HCT116 (cell line): ENCODE measurements at regions not wholly inside any gene's neighbourhood (a gene's known extent, or its start where the extent isn't known, plus 50 kb on each side); places are given as distances from the start of the nearest gene placed in this dataset.

Experiments used
- ATAC-seq: fragments of 200-7000 bp; cut with Tn5 transposase; 2 replicates; pipeline ENCODE4 v1.9.1; 2020; ENCODE audit warnings: mild to moderate bottlenecking, moderate library complexity
- BruUV-seq: library from RNA; stranded (reverse); fragments of 400-500 nt; replicated peaks from 2 replicates; lab custom pipeline; 2021; lab: Mats Ljungman, UMichigan
- CTCF ChIA-PET: fragments of 300-600 bp; sonication (Branson Sonifier 250); formaldehyde crosslinking; loops from one replicate; lab custom pipeline; 2021; ENCODE audit warnings: antibody characterized with exemption; lab: Charles Lee
- POLR2A ChIA-PET: fragments of 300-600, 350-600 bp; sonication (Branson Sonifier 250); formaldehyde crosslinking; loops from one replicate; lab custom pipeline; 2021; ENCODE audit warnings: antibody characterized with exemption; lab: Charles Lee
- RAD21 ChIA-PET, 2 experiments: fragments of 300-600 bp; sonication (Branson Sonifier 250); formaldehyde crosslinking; loops; one replicate each; lab custom pipeline; 2023; ENCODE audit warnings: low total read pairs in 2 of 2; ENCODE audit not compliant: uncharacterized antibody in 2 of 2, unreplicated experiment in 2 of 2, low non-redundant PET in 1 of 2; lab: Charles Lee
- DNase-seq: peaks from one replicate; pipeline ENCODE4 v3.0.0-alpha.2; 2010; ENCODE audit warnings: low read depth, low spot score
- H2AFZ ChIP-seq: fragments of 200-600 bp; shearing (Covaris generic), sonication (generic); 2 replicates; pipeline ENCODE4 v1.6.1; 2017; ENCODE audit warnings: low read depth, mixed run types, mixed read lengths, antibody characterized with exemption, low read length; ENCODE audit not compliant: poor library complexity, severe bottlenecking
- H3K27ac ChIP-seq: 2 replicates; pipeline ENCODE4 v1.5.1; 2012; ENCODE audit warnings: low read depth, low read length
- H3K27me3 ChIP-seq: fragments of 200-600 bp; sonication (generic); 2 replicates; pipeline ENCODE4 v1.6.1; 2016; ENCODE audit warnings: mixed run types, low read length, mixed read lengths; ENCODE audit not compliant: insufficient read depth
- H3K36me3 ChIP-seq, 2 experiments: fragments of 200-500 bp in 1 of 2; fragments of 200-600 bp in 1 of 2; sonication (Bioruptor generic) in 1 of 2; sonication (generic) in 1 of 2; 2 replicates each; pipeline versions ENCODE4 v1.5.1 to v1.6.1; 2014 to 2016; ENCODE audit warnings: low read length in 2 of 2, inconsistent platforms in 1 of 2, mixed read lengths in 1 of 2, mixed run types in 1 of 2; ENCODE audit not compliant: insufficient read depth in 2 of 2, control insufficient read depth in 1 of 2
- H3K4me1 ChIP-seq, 2 experiments: fragments of 200-600 bp in 1 of 2; sonication (generic) in 1 of 2; 2 replicates each; pipeline versions ENCODE4 v1.5.1 to v1.6.1; 2012 to 2017; ENCODE audit warnings: low read length in 2 of 2, inconsistent platforms in 1 of 2, mild to moderate bottlenecking in 1 of 2, mixed read lengths in 1 of 2, mixed run types in 1 of 2, moderate library complexity in 1 of 2; ENCODE audit not compliant: insufficient read depth in 2 of 2, control insufficient read depth in 1 of 2
- H3K4me2 ChIP-seq: fragments of 200-600 bp; sonication (generic); 2 replicates; pipeline ENCODE4 v1.6.1; 2017; ENCODE audit warnings: mixed run types, low read length, mixed read lengths
- H3K4me3 ChIP-seq, 2 experiments: fragments of 200-600 bp in 1 of 2; sonication (generic) in 1 of 2; replicated peaks in 1 of 2; 2 replicates each; pipeline ENCODE4 v1.5.1; 2011 to 2016; ENCODE audit warnings: low read length in 2 of 2, control low read depth in 1 of 2, low read depth in 1 of 2, mild to moderate bottlenecking in 1 of 2, mixed read lengths in 1 of 2, mixed run types in 1 of 2
- H3K79me2 ChIP-seq: fragments of 200-600 bp; sonication (generic); 2 replicates; pipeline ENCODE4 v1.6.1; 2017; ENCODE audit warnings: mild to moderate bottlenecking, mixed run types, low read length, moderate library complexity, mixed read lengths; ENCODE audit not compliant: insufficient read depth
- H3K9ac ChIP-seq: fragments of 200-600 bp; sonication (generic); 2 replicates; pipeline ENCODE4 v1.6.1; 2016; ENCODE audit warnings: low read length, mixed read lengths
- H3K9me2 ChIP-seq: fragments of 200-600 bp; sonication (generic), shearing (Covaris generic); 2 replicates; pipeline ENCODE4 v1.6.1; 2017; ENCODE audit warnings: mixed run types, mild to moderate bottlenecking, moderate library complexity; ENCODE audit not compliant: insufficient read depth
- H3K9me3 ChIP-seq, 2 experiments: fragments of 200-500 bp in 1 of 2; fragments of 200-600 bp in 1 of 2; sonication (Bioruptor generic) in 1 of 2; sonication (generic) in 1 of 2; 2 replicates each; pipeline ENCODE4 v1.6.1; 2014 to 2017; ENCODE audit warnings: low read length in 2 of 2, mixed read lengths in 2 of 2, inconsistent platforms in 1 of 2, low read depth in 1 of 2, mild to moderate bottlenecking in 1 of 2, mixed run types in 1 of 2, moderate library complexity in 1 of 2; ENCODE audit not compliant: control insufficient read depth in 1 of 2, insufficient read depth in 1 of 2
- H4K20me1 ChIP-seq: fragments of 200-600 bp; sonication (generic), shearing (Covaris generic); 2 replicates; pipeline ENCODE4 v1.6.1; 2017; ENCODE audit warnings: mixed run types, mild to moderate bottlenecking, moderate library complexity; ENCODE audit not compliant: insufficient read depth
- CBX3 ChIP-seq: IDR thresholded peaks from 2 replicates; pipeline ENCODE4 v1.6.1; 2012; ENCODE audit warnings: low read depth
- CTCF ChIP-seq, 3 experiments: fragments of 200-600 bp in 1 of 3; sonication (generic) in 1 of 3; IDR thresholded peaks in 2 of 3; conservative IDR thresholded peaks in 1 of 3; 2 replicates each; pipeline ENCODE4 v1.5.1; 2012 to 2017; ENCODE audit warnings: low read depth in 2 of 3, low read length in 2 of 3, antibody characterized with exemption in 1 of 3, borderline replicate concordance in 1 of 3, control low read depth in 1 of 3, mild to moderate bottlenecking in 1 of 3, mixed read lengths in 1 of 3, mixed run types in 1 of 3, moderate library complexity in 1 of 3; ENCODE audit not compliant: insufficient read depth in 1 of 3
- EGR1 ChIP-seq: IDR thresholded peaks from 2 replicates; pipeline ENCODE4 v1.6.1; 2012; ENCODE audit warnings: low read depth
- EZH2 ChIP-seq: fragments of 200-600 bp; sonication (generic); IDR thresholded peaks from 2 replicates; pipeline ENCODE4 v1.6.1; 2017; ENCODE audit warnings: antibody characterized with exemption, mixed run types
- MAX ChIP-seq: IDR thresholded peaks from 2 replicates; pipeline ENCODE4 v1.6.1; 2012
- POLR2A ChIP-seq: IDR thresholded peaks from 2 replicates; pipeline ENCODE4 v1.7.0; 2011; ENCODE audit warnings: borderline replicate concordance; ENCODE audit not compliant: insufficient read depth, insufficient read length; ENCODE audit errors: extremely low read depth
- POLR2AphosphoS5 ChIP-seq: IDR thresholded peaks from 2 replicates; pipeline ENCODE4 v1.6.1; 2011; ENCODE audit warnings: mild to moderate bottlenecking, low read depth, low read length, moderate library complexity
- RAD21 ChIP-seq: IDR thresholded peaks from 2 replicates; pipeline ENCODE4 v1.6.1; 2012; ENCODE audit warnings: low read depth, mild to moderate bottlenecking
- REST ChIP-seq: IDR thresholded peaks from 2 replicates; pipeline ENCODE4 v1.6.1; 2012; ENCODE audit warnings: low read depth
- SIN3A ChIP-seq: IDR thresholded peaks from 2 replicates; pipeline ENCODE4 v1.6.1; 2012; ENCODE audit warnings: low read depth
- SP1 ChIP-seq: IDR thresholded peaks from 2 replicates; pipeline ENCODE4 v1.6.1; 2012; ENCODE audit warnings: low read depth
- YY1 ChIP-seq: IDR thresholded peaks from 2 replicates; pipeline ENCODE4 v1.6.1; 2011; ENCODE audit warnings: low read length, low read depth, moderate library complexity, mild to moderate bottlenecking; ENCODE audit not compliant: insufficient replicate concordance; ENCODE audit errors: extremely low read depth
- ZBTB33 ChIP-seq: IDR thresholded peaks from 2 replicates; pipeline ENCODE4 v1.6.1; 2011; ENCODE audit warnings: mild to moderate bottlenecking, low read length, moderate library complexity; ENCODE audit not compliant: insufficient replicate concordance; ENCODE audit errors: extremely low read depth
- ZFX ChIP-seq: fragments of 450-650 bp; IDR thresholded peaks from 2 replicates; pipeline ENCODE4 v1.6.1; 2017
- intact Hi-C: fragments of 100-400 bp; cut with micrococcal nuclease; formaldehyde crosslinking; loops from 2 replicates; pipeline ENCODE4 v1.10.0; 2022

GRCh38 chrY:10987626-10988025 is 1459.9 kb downstream of the TSPY10 start:
- H3K27ac ChIP-seq: no peak overlapping the region
- ATAC-seq (no peak), DNase-seq (no peak)
- H2AFZ ChIP-seq: no peak overlapping the region
- H3K9ac ChIP-seq: no peak overlapping the region
- H4K20me1 ChIP-seq: no peaks in the 10 kb centered on the region
- RAD21 ChIA-PET: no interaction called here
- H3K9me3 ChIP-seq: peaks cover 0 to 5% of the 10 kb centered on the region in 2 experiments; a peak in 1 of 4 replicates
- POLR2A ChIA-PET: no interaction called here
- no TSS peak for BruUV-seq
- no peaks in the 10 kb centered on the region for H3K9me2 ChIP-seq
- CTCF ChIA-PET: no interaction called here
- H3K4me1 ChIP-seq: no peaks in the 10 kb centered on the region
- TF ChIP-seq EGR1: no peak
- no peak for TF ChIP-seq EZH2
- TF ChIP-seq YY1: no peak
- TF ChIP-seq MAX: no peak
- no peak for TF ChIP-seq CBX3
- TF ChIP-seq SIN3A: no peak
- TF ChIP-seq SP1: no peak
- TF ChIP-seq ZBTB33: no peak
- no peak for TF ChIP-seq POLR2AphosphoS5
- intact Hi-C loops: no loop called here
- no peak overlapping the region for H3K4me3 ChIP-seq
- no peaks in the 10 kb centered on the region for H3K36me3 ChIP-seq
- no peak overlapping the region for H3K4me2 ChIP-seq
- H3K27me3 ChIP-seq: no peaks in the 10 kb centered on the region
- no peaks in the 10 kb centered on the region for H3K79me2 ChIP-seq

GRCh38 chrY:10993955-10994354 is 1466.3 kb downstream of the TSPY10 start:
- CTCF ChIA-PET: no interaction called here
- TF ChIP-seq POLR2A (no peak), POLR2AphosphoS5 (no peak), ZFX (no peak), RAD21 (no peak), CTCF (IDR thresholded peaks at IDR 0.05 in 2 of 3, conservative IDR thresholded peaks at IDR 0.05 in 1 of 3; ENCODE audit: borderline replicate concordance in 1 of 3, insufficient read depth in 1 of 3, low read depth in 2 of 3, low read length in 2 of 3) (no peak), REST (no peak)

More at GRCh38 chrY:10993955-10994354, 1466.3 kb downstream of the TSPY10 start:
- Histone ChIP-seq H3K4me1 (no peaks in the 10 kb centered on the region), H4K20me1 (no peaks in the 10 kb centered on the region), H3K4me3 (no peak overlapping the region), H2AFZ (no peak overlapping the region), H3K27me3 (no peaks in the 10 kb centered on the region), H3K27ac (no peak overlapping the region), H3K9ac (no peak overlapping the region), H3K36me3 (no peaks in the 10 kb centered on the region), H3K4me2 (no peak overlapping the region), H3K79me2 (no peaks in the 10 kb centered on the region), H3K9me3 (peaks cover 0 to 4% of the 10 kb centered on the region in 2 experiments; a peak in 1 of 4 replicates), H3K9me2 (no peaks in the 10 kb centered on the region)
- no TSS peak for BruUV-seq
- intact Hi-C loops: no loop called here
- DNase-seq (no peak), ATAC-seq (no peak)
- POLR2A ChIA-PET: no interaction called here
- RAD21 ChIA-PET: no interaction called here
